Loucy (cell line): ENCODE measurements at regions not wholly inside any gene's neighbourhood (a gene's known extent, or its start where the extent isn't known, plus 50 kb on each side); places are given as distances from the start of the nearest gene placed in this dataset.

Experiments used
- H2AFZ ChIP-seq: fragments of 200-600 bp; sonication (generic); 2 replicates; pipeline ENCODE4 v1.6.0; 2016; ENCODE audit warnings: antibody characterized with exemption, mild to moderate bottlenecking, low read length, moderate library complexity
- H3F3A ChIP-seq: fragments of 200-600 bp; 2 replicates; pipeline ENCODE4 v1.6.0; 2016; ENCODE audit warnings: antibody characterized with exemption, low read depth, mild to moderate bottlenecking
- H3K27me3 ChIP-seq: fragments of 200-600 bp; sonication (generic); 2 replicates; pipeline ENCODE4 v1.6.1; 2014; ENCODE audit warnings: low read length, mild to moderate bottlenecking; ENCODE audit not compliant: insufficient read depth, poor library complexity, severe bottlenecking
- H3K36me3 ChIP-seq: fragments of 200-600 bp; sonication (generic); 2 replicates; pipeline ENCODE4 v1.6.1; 2016; ENCODE audit warnings: low read length; ENCODE audit not compliant: insufficient read depth
- H3K4me1 ChIP-seq: fragments of 200-600 bp; sonication (generic); 2 replicates; pipeline ENCODE4 v1.5.1; 2014; ENCODE audit warnings: low read length, mild to moderate bottlenecking; ENCODE audit not compliant: insufficient read depth, poor library complexity, severe bottlenecking
- H3K4me2 ChIP-seq: fragments of 200-600 bp; sonication (generic); 2 replicates; pipeline ENCODE4 v1.6.0; 2014; ENCODE audit warnings: antibody characterized with exemption, low read length, low read depth, mild to moderate bottlenecking; ENCODE audit not compliant: poor library complexity, severe bottlenecking
- H3K4me3 ChIP-seq: fragments of 200-600 bp; sonication (generic); 2 replicates; pipeline ENCODE4 v1.5.1; 2014; ENCODE audit warnings: low read length, mild to moderate bottlenecking, mixed read lengths; ENCODE audit not compliant: poor library complexity, severe bottlenecking
- H3K79me2 ChIP-seq: fragments of 200-600 bp; sonication (generic); 2 replicates; pipeline ENCODE4 v1.6.1; 2014; ENCODE audit warnings: low read length; ENCODE audit not compliant: insufficient read depth
- H3K9ac ChIP-seq: fragments of 200-600 bp; sonication (generic); 2 replicates; pipeline ENCODE4 v1.6.0; 2014; ENCODE audit warnings: mild to moderate bottlenecking, low read depth, low read length, moderate library complexity; ENCODE audit not compliant: poor library complexity, severe bottlenecking
- H3K9me2 ChIP-seq: fragments of 200-600 bp; sonication (generic); replicated peaks from 2 replicates; pipeline ENCODE4 v1.6.1; 2016; ENCODE audit warnings: low read depth, low read length, mixed read lengths
- H3K9me3 ChIP-seq: fragments of 200-600 bp; sonication (generic); 2 replicates; pipeline ENCODE4 v1.6.1; 2014; ENCODE audit warnings: mild to moderate bottlenecking, antibody characterized with exemption, low read length, low read depth; ENCODE audit not compliant: insufficient read depth
- H4K20me1 ChIP-seq: fragments of 200-600 bp; sonication (generic); 2 replicates; pipeline ENCODE4 v1.6.0; 2014; ENCODE audit warnings: antibody characterized with exemption, low read length, mild to moderate bottlenecking; ENCODE audit not compliant: insufficient read depth, poor library complexity, severe bottlenecking
- CTCF ChIP-seq: fragments of 200-600 bp; sonication (generic); conservative IDR thresholded peaks from 2 replicates; pipeline ENCODE4 v1.5.1; 2014; ENCODE audit warnings: mild to moderate bottlenecking, antibody characterized with exemption, low read length
- EZH2phosphoT487 ChIP-seq: fragments of 200-600 bp; IDR thresholded peaks from 2 replicates; pipeline ENCODE4 v1.6.1; 2018; ENCODE audit warnings: antibody characterized with exemption, mild to moderate bottlenecking, moderate library complexity, borderline replicate concordance

DNA sequence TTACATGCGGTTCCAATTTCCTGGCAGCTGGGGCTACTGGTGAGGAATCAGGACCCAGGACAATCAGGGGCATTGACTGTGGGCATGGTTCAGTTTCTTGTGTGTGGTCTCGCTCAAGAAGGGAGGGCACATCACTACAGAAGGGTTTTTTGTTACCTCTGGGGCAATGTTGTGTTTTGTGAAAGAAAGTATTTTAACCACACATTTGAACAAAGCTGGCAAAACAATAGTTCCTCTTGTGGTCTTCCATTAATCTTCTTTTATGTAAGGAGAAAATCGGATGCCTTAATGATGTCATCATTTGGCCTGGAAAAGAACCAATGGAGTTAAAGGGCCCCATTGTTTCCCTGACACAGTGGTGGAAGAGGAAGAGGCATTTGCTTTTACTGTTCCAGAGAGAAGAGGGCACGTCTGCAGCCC is 197.4 kb downstream of the SH3BP4 start:
- Histone ChIP-seq H2AFZ (no peak overlapping the region), H4K20me1 (no peaks in the 10 kb centered on the region), H3F3A (no peaks in the 10 kb centered on the region), H3K9me2 (no peaks in the 10 kb centered on the region; the same call in 1 of the 2 replicates), H3K27me3 (no peaks in the 10 kb centered on the region), H3K9me3 (no peaks in the 10 kb centered on the region), H3K36me3 (no peaks in the 10 kb centered on the region), H3K4me3 (no peak overlapping the region), H3K9ac (no peak overlapping the region), H3K79me2 (no peaks in the 10 kb centered on the region), H3K4me2 (no peak overlapping the region), H3K4me1 (no peaks in the 10 kb centered on the region)
- TF ChIP-seq CTCF, result no peak
- TF ChIP-seq EZH2phosphoT487, result no peak

DNA sequence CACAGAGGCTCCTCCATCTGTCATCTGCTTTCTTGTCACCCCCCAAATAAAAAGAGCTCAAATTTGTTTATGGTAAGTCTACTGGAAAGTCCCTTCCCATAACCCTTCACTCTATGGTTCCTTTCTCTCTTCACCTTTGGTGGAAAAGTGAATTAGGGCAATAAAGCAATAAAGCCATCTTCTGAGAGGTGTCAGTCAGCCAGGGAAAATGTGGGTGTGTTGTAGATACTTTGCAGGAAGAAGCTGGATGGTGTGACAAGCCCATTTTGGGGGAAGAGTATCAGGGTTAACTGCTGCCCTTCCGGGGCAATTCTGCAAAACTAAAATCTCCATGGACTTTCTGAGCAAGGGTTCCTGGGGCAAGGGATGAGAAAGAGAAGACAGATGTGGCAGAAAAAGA is 197.9 kb downstream of the SH3BP4 start:
- Histone ChIP-seq H3F3A (no peaks in the 10 kb centered on the region), H3K4me3 (no peak overlapping the region), H3K4me2 (no peak overlapping the region), H2AFZ (no peak overlapping the region), H4K20me1 (no peaks in the 10 kb centered on the region), H3K4me1 (no peaks in the 10 kb centered on the region), H3K9me3 (no peaks in the 10 kb centered on the region), H3K9ac (no peak overlapping the region), H3K36me3 (no peaks in the 10 kb centered on the region), H3K27me3 (no peaks in the 10 kb centered on the region), H3K79me2 (no peaks in the 10 kb centered on the region), H3K9me2 (no peaks in the 10 kb centered on the region; the same call in 1 of the 2 replicates)
- TF ChIP-seq CTCF, result no peak
- TF ChIP-seq EZH2phosphoT487, result no peak

GRCh38 chr2:235151152-235151551 is 199.3 kb downstream of the SH3BP4 start:
- H3K4me3 ChIP-seq, result no peak overlapping the region
- H3K9me2 ChIP-seq, result no peaks in the 10 kb centered on the region; the same call in 1 of the 2 replicates
- H3K4me1 ChIP-seq, result no peaks in the 10 kb centered on the region
- H3K9me3 ChIP-seq, result no peaks in the 10 kb centered on the region
- H3K79me2 ChIP-seq, result no peaks in the 10 kb centered on the region
- H3K4me2 ChIP-seq, result no peak overlapping the region
- no peak overlapping the region for H3K9ac ChIP-seq
- H3K36me3 ChIP-seq, result no peaks in the 10 kb centered on the region
- no peak overlapping the region for H2AFZ ChIP-seq
- no peaks in the 10 kb centered on the region for H3K27me3 ChIP-seq
- H3F3A ChIP-seq, result no peaks in the 10 kb centered on the region
- TF ChIP-seq CTCF (no peak), EZH2phosphoT487 (no peak)
- no peaks in the 10 kb centered on the region for H4K20me1 ChIP-seq
